Smooth muscle cell (in vitro differentiated cells): ENCODE measurements at regions not wholly inside any gene's neighbourhood (a gene's known extent, or its start where the extent isn't known, plus 50 kb on each side); places are given as distances from the start of the nearest gene placed in this dataset.
A peak's percentile ranks its signal among the peaks of the same experiment; 100 is the strongest.

Source experiments
- DNase-seq: peaks from one replicate; lab custom pipeline; 2025; ENCODE audit not compliant: unreplicated experiment; lab: John Stamatoyannopoulos, UW
- H2AFZ ChIP-seq: fragments of 200-600 bp; sonication (generic); 2 replicates; pipeline ENCODE4 v1.6.0; 2016; ENCODE audit warnings: antibody characterized with exemption, low read depth, mild to moderate bottlenecking
- H3F3A ChIP-seq: fragments of 200-600 bp; sonication (generic); 2 replicates; pipeline ENCODE4 v1.6.0; 2017; ENCODE audit warnings: antibody characterized with exemption, low read depth
- H3K27ac ChIP-seq: fragments of 200-600 bp; sonication (generic); 2 replicates; pipeline ENCODE4 v1.5.1; 2016; ENCODE audit warnings: low read depth, mild to moderate bottlenecking
- H3K27me3 ChIP-seq: fragments of 200-600 bp; sonication (generic); 2 replicates; pipeline ENCODE4 v1.6.1; 2016; ENCODE audit warnings: low read depth, mild to moderate bottlenecking
- H3K36me3 ChIP-seq: fragments of 200-600 bp; sonication (generic); 2 replicates; pipeline ENCODE4 v1.5.1; 2016; ENCODE audit warnings: low read depth
- H3K4me1 ChIP-seq: fragments of 200-600 bp; sonication (generic); 2 replicates; pipeline ENCODE4 v1.5.1; 2016; ENCODE audit warnings: low read depth
- H3K4me2 ChIP-seq: fragments of 200-600 bp; sonication (generic); 2 replicates; pipeline ENCODE4 v1.6.0; 2016; ENCODE audit warnings: mild to moderate bottlenecking
- H3K4me3 ChIP-seq: fragments of 200-600 bp; sonication (generic); 2 replicates; pipeline ENCODE4 v1.5.1; 2016; ENCODE audit warnings: mild to moderate bottlenecking
- H3K79me2 ChIP-seq: fragments of 200-600 bp; sonication (generic); 2 replicates; pipeline ENCODE4 v1.6.0; 2016; ENCODE audit warnings: low read depth, mild to moderate bottlenecking
- H3K9ac ChIP-seq: fragments of 200-600 bp; sonication (generic); 2 replicates; pipeline ENCODE4 v1.6.0; 2016; ENCODE audit warnings: low read depth
- H3K9me3 ChIP-seq: fragments of 200-600 bp; sonication (generic); replicated peaks from 2 replicates; pipeline ENCODE4 v1.5.1; 2016; ENCODE audit warnings: low read depth
- H4K20me1 ChIP-seq: fragments of 200-600 bp; sonication (generic); 2 replicates; pipeline ENCODE4 v1.6.0; 2016; ENCODE audit warnings: low read depth
- WGBS: methylation state at CpG from one replicate; pipeline ENCODE4 v1.1.7; 2016; ENCODE audit warnings: low lambda C conversion rate; 5-methylcytosine and 5-hydroxymethylcytosine counted together
- TF ChIP-seq, protein P1 (sequence below): fragments of 200-600 bp; sonication (generic); IDR thresholded peaks from 2 replicates; pipeline ENCODE4 v1.5.1; 2017; ENCODE audit warnings: borderline replicate concordance, mild to moderate bottlenecking, antibody characterized with exemption; ENCODE audit not compliant: insufficient read depth, poor library complexity, severe bottlenecking

DNA sequence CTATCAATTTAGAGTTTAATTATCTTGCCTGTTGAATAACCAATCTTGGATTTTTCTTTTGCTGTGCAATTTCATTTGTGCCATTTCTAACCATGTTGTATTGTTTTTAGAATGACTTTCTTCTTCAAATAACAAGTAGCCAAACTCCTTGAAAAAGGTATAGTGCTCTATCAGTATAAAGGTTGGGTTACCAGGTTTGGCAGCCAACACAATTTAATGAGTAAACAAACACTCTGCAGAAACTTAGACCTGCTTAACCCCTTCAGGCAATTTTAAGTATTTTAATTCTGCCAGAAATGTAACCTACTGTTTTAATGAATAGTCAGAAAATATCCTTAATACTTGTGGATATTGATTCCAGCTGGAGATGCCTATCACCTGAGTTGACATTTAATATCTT is 299.8 kb downstream of the ARL4A start:
- Histone ChIP-seq H3K27me3 (no peaks in the 10 kb centered on the region), H3K79me2 (no peaks in the 10 kb centered on the region), H3K27ac (no peak overlapping the region), H3K4me3 (no peak overlapping the region), H3K9me3 (no peaks in the 10 kb centered on the region), H2AFZ (no peak overlapping the region), H4K20me1 (no peaks in the 10 kb centered on the region), H3F3A (no peaks in the 10 kb centered on the region), H3K9ac (no peak overlapping the region), H3K36me3 (no peaks in the 10 kb centered on the region), H3K4me2 (no peak overlapping the region), H3K4me1 (peaks cover 4% of the 10 kb centered on the region)
- DNase-seq = no peak
- TF ChIP-seq, protein P1, sequence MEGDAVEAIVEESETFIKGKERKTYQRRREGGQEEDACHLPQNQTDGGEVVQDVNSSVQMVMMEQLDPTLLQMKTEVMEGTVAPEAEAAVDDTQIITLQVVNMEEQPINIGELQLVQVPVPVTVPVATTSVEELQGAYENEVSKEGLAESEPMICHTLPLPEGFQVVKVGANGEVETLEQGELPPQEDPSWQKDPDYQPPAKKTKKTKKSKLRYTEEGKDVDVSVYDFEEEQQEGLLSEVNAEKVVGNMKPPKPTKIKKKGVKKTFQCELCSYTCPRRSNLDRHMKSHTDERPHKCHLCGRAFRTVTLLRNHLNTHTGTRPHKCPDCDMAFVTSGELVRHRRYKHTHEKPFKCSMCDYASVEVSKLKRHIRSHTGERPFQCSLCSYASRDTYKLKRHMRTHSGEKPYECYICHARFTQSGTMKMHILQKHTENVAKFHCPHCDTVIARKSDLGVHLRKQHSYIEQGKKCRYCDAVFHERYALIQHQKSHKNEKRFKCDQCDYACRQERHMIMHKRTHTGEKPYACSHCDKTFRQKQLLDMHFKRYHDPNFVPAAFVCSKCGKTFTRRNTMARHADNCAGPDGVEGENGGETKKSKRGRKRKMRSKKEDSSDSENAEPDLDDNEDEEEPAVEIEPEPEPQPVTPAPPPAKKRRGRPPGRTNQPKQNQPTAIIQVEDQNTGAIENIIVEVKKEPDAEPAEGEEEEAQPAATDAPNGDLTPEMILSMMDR = no peak

DNA sequence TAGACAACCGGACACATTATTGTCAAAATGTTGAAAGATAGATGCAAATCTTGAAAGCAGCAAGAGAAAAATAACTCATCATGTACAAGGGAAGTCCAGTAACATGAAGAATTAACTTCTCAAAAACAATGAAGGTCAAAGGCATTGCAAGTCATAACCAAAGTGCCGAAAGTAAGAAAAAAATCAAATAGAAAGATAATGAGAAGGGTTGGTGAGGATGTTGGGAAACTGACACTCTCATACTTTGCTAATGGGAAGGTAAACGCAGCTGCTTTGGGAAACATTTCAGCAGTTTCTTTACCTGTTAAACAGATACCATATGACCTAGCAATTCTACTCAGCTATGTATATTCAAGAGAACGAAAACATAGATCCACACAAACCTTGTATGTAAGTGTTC is 303.0 kb downstream of the ARL4A start:
- no peaks in the 10 kb centered on the region for H3K9me3 ChIP-seq
- peak overlapping the region; percentile 82 for H3K4me2 ChIP-seq
- no peaks in the 10 kb centered on the region for H3K27me3 ChIP-seq
- TF ChIP-seq, protein P1 = no peak
- no peaks in the 10 kb centered on the region for H3K79me2 ChIP-seq
- H3F3A ChIP-seq = no peaks in the 10 kb centered on the region
- H3K27ac ChIP-seq = peak overlapping the region; percentile 58
- 94% methylated on average over 4 of the region's 4 CpGs for WGBS
- no peaks in the 10 kb centered on the region for H3K36me3 ChIP-seq
- H3K4me1 ChIP-seq = peaks cover 4% of the 10 kb centered on the region
- no peak overlapping the region for H3K4me3 ChIP-seq
- no peaks in the 10 kb centered on the region for H4K20me1 ChIP-seq
- no peak for DNase-seq
- peak overlapping the region; percentile 80 for H2AFZ ChIP-seq
- H3K9ac ChIP-seq = no peak overlapping the region

DNA sequence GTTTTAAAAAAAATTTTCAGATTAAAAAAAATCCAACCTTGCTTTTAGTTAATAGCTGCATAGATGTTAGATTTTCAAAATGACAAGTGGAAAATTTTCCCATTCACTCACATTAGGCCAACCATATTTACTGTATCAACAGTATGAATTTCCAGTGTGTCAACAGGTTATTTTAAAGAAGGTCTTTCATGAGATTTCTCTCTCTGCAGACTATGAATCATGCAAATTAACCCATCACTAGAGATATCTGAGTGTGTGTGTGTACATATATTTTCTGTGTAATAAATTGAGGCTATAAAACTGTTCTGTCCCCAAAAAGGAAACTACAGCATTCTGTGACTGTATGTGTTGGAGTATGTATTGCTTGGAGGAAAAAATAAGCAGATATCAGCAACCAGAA is 305.6 kb downstream of the ARL4A start:
- no peaks in the 10 kb centered on the region for H3K79me2 ChIP-seq
- TF ChIP-seq, protein P1 = no peak
- H3K27ac ChIP-seq = no peak overlapping the region
- H3K4me2 ChIP-seq = no peak overlapping the region
- no peaks in the 10 kb centered on the region for H3F3A ChIP-seq
- peaks cover 4% of the 10 kb centered on the region for H3K4me1 ChIP-seq
- no peak overlapping the region for H2AFZ ChIP-seq
- H3K4me3 ChIP-seq = no peak overlapping the region
- H3K27me3 ChIP-seq = no peaks in the 10 kb centered on the region
- DNase-seq = no peak
- no peak overlapping the region for H3K9ac ChIP-seq
- no peaks in the 10 kb centered on the region for H3K36me3 ChIP-seq
- no peaks in the 10 kb centered on the region for H3K9me3 ChIP-seq
- no peaks in the 10 kb centered on the region for H4K20me1 ChIP-seq

DNA sequence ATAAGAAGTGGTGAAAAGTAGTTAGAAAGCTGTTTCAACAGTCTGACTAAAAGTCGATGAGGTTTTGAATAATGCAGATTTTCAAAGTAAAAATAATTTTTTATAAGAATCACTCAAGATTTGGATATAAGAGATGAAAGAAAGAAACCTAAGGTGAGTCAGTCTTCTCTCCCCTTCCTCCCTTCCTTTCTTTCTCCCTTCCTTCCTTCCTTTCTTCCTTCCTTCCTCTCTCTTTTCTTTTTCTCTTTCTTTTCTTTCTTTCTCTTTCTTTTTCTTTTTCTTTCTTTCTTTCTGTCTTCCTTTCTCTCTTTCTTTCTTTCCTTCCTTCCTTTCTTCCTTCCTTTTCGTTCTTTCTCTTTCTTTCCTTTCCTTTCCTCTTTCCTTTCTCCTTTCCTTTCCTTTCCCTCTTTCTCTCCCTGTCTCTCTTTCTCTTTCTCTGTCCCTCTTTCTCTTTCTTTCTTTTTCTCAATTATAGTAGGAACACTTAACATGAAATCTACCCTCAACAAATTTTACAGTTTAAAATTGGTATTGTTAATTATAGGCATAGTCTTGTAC is 308.6 kb downstream of the ARL4A start:
- no peak overlapping the region for H3K9ac ChIP-seq
- H3K36me3 ChIP-seq = no peaks in the 10 kb centered on the region
- H3K27me3 ChIP-seq = no peaks in the 10 kb centered on the region
- TF ChIP-seq, protein P1 = no peak
- no peaks in the 10 kb centered on the region for H3K79me2 ChIP-seq
- 89% methylated on average over 2 of the region's 2 CpGs for WGBS
- H3F3A ChIP-seq = no peaks in the 10 kb centered on the region
- DNase-seq = no peak
- H4K20me1 ChIP-seq = no peaks in the 10 kb centered on the region
- H3K4me1 ChIP-seq = no peaks in the 10 kb centered on the region
- no peaks in the 10 kb centered on the region for H3K9me3 ChIP-seq
- no peak overlapping the region for H3K4me2 ChIP-seq
- H2AFZ ChIP-seq = no peak overlapping the region
- no peak overlapping the region for H3K4me3 ChIP-seq
- H3K27ac ChIP-seq = no peak overlapping the region
